ELF-1 (cell line): ENCODE measurements at regions not wholly inside any gene's neighbourhood (a gene's known extent, or its start where the extent isn't known, plus 50 kb on each side); places are given as distances from the start of the nearest gene placed in this dataset.
A peak's percentile ranks its signal among the peaks of the same experiment; 100 is the strongest.
"Not testable (repeated sequence)": the region's sequence is repeated elsewhere in the genome, so short reads cannot be mapped to it uniquely, and the experiment has no call there.

Experiments used
- DNase-seq: peaks from one replicate; pipeline ENCODE4 v3.0.0-alpha.2; 2016; ENCODE audit warnings: low read depth, low spot score

GRCh38 chr10:2189356-2189755, 452.0 kb upstream of the ADARB2 start:
- not testable (repeated sequence) for DNase-seq

GRCh38 chr10:2188371-2188770, 451.0 kb upstream of the ADARB2 start:
- DNase-seq = no peak

- DNase-seq = no peak
Measured at GRCh38 chr10:2173327-2173726, 436.0 kb upstream of the ADARB2 start.

- no peak for DNase-seq
Measured at GRCh38 chr10:2165771-2166460, 428.6 kb upstream of the ADARB2 start.

GRCh38 chr10:2150288-2150687, 413.0 kb upstream of the ADARB2 start:
- DNase-seq = no peak

- DNase-seq = no peak
Measured at GRCh38 chr10:2145926-2146478, 408.7 kb upstream of the ADARB2 start.

- DNase-seq = no peak
Measured at GRCh38 chr10:2145491-2145890, 408.2 kb upstream of the ADARB2 start.

- no peak for DNase-seq
Measured at GRCh38 chr10:2144584-2144983, 407.3 kb upstream of the ADARB2 start.

- no peak for DNase-seq
Measured at GRCh38 chr10:2143213-2143835, 406.0 kb upstream of the ADARB2 start.

GRCh38 chr10:2139746-2140145, 402.4 kb upstream of the ADARB2 start:
- DNase-seq = no peak

- peak; percentile 14 for DNase-seq
Measured at GRCh38 chr10:2137549-2138174, 400.3 kb upstream of the ADARB2 start.

GRCh38 chr10:2130705-2131305, 393.5 kb upstream of the ADARB2 start:
- DNase-seq = no peak

GRCh38 chr10:2128991-2129390, 391.7 kb upstream of the ADARB2 start:
- no peak for DNase-seq

- no peak for DNase-seq
Measured at GRCh38 chr10:2124135-2124534, 386.8 kb upstream of the ADARB2 start.

- no peak for DNase-seq
Measured at GRCh38 chr10:2122431-2123124, 385.3 kb upstream of the ADARB2 start.

- no peak for DNase-seq
Measured at GRCh38 chr10:2121929-2122328, 384.6 kb upstream of the ADARB2 start.

GRCh38 chr10:2121315-2121714, 384.0 kb upstream of the ADARB2 start:
- no peak for DNase-seq

- peak; percentile 63 for DNase-seq
Measured at GRCh38 chr10:2120746-2121145, 383.4 kb upstream of the ADARB2 start.

GRCh38 chr10:2119316-2119715, 382.0 kb upstream of the ADARB2 start:
- DNase-seq = no peak

- no peak for DNase-seq
Measured at GRCh38 chr10:2118201-2118600, 380.9 kb upstream of the ADARB2 start.

GRCh38 chr10:2117641-2118040, 380.3 kb upstream of the ADARB2 start:
- no peak for DNase-seq

GRCh38 chr10:2111965-2112364, 374.6 kb upstream of the ADARB2 start:
- DNase-seq = peak; percentile 5
